HepG2 (cell line): ENCODE measurements at regions not wholly inside any gene's neighbourhood (a gene's known extent, or its start where the extent isn't known, plus 50 kb on each side); places are given as distances from the start of the nearest gene placed in this dataset.
A peak's percentile ranks its signal among the peaks of the same experiment; 100 is the strongest.

ENCODE experiments used
- ATAC-seq: fragments of 200-7000 bp; cut with Tn5 transposase; 3 replicates; pipeline ENCODE4 v1.9.1; 2020; ENCODE audit warnings: mild to moderate bottlenecking, moderate library complexity
- BruUV-seq: library from RNA; stranded (reverse); fragments of 400-500 nt; replicated peaks from 2 replicates; lab custom pipeline; 2021; lab: Mats Ljungman, UMichigan
- CTCF ChIA-PET: fragments of 300-600 bp; formaldehyde crosslinking; extraction: SDS; loops from one replicate; lab custom pipeline; 2021; ENCODE audit warnings: low total read pairs, inconsistent platforms, low intra/inter-chr PET ratio; lab: Yijun Ruan, JAX
- POLR2A ChIA-PET: fragments of 350-600 bp; sonication (Branson Sonifier 250); formaldehyde crosslinking; loops from one replicate; lab custom pipeline; 2020; ENCODE audit warnings: antibody characterized with exemption, inconsistent platforms; lab: Yijun Ruan, JAX
- DNase-seq: peaks from one replicate; pipeline ENCODE4 v3.0.0-alpha.2; 2015; ENCODE audit warnings: low spot score
- FAIRE-seq: peaks from 3 replicates; lab custom pipeline; 2011; peaks lifted over from hg19 to GRCh38; lab: Jason Lieb, UNC
- H2AFZ ChIP-seq: one replicate; pipeline ENCODE4 v1.6.1; 2011; ENCODE audit warnings: low read length, inconsistent platforms
- H3K27ac ChIP-seq: fragments of 300-600 bp; 3 replicates; pipeline ENCODE4 v1.8.0; 2011; ENCODE audit warnings: mixed run types, mild to moderate bottlenecking, mixed read lengths, low read length, inconsistent platforms; ENCODE audit not compliant: insufficient read depth; ENCODE audit errors: extremely low read length
- H3K27me3 ChIP-seq, 2 experiments: fragments of 200-600 bp in 1 of 2; 2 replicates in 1 of 2; 3 replicates in 1 of 2; pipeline versions ENCODE4 v1.6.0 to v1.8.0; 2011; ENCODE audit warnings: low read length in 2 of 2, mild to moderate bottlenecking in 2 of 2, moderate library complexity in 2 of 2, inconsistent platforms in 1 of 2; ENCODE audit not compliant: insufficient read depth in 2 of 2, control insufficient read depth in 1 of 2
- H3K36me3 ChIP-seq, 2 experiments: fragments of 200-600 bp in 1 of 2; replicated peaks in 1 of 2; 2 replicates in 1 of 2; 3 replicates in 1 of 2; pipeline versions ENCODE4 v1.5.1 to v1.8.0; 2011; ENCODE audit warnings: low read length in 2 of 2, inconsistent platforms in 1 of 2; ENCODE audit not compliant: insufficient read depth in 2 of 2, control insufficient read depth in 1 of 2
- H3K4me1 ChIP-seq: 2 replicates; pipeline ENCODE4 v1.5.1; 2012; ENCODE audit warnings: low read length, inconsistent platforms; ENCODE audit not compliant: insufficient read depth
- H3K4me2 ChIP-seq: 2 replicates; pipeline ENCODE4 v1.6.0; 2011; ENCODE audit warnings: low read depth, low read length, inconsistent platforms
- H3K4me3 ChIP-seq, 3 experiments: fragments of 200-600 bp in 1 of 3; sonication (generic), shearing (Covaris generic) in 1 of 3; replicated peaks in 1 of 3; 2 replicates each; pipeline ENCODE4 v1.5.1; 2011 to 2016; ENCODE audit warnings: low read length in 3 of 3, inconsistent platforms in 2 of 3, low read depth in 2 of 3, mild to moderate bottlenecking in 2 of 3, control low read depth in 1 of 3, mixed read lengths in 1 of 3; ENCODE audit not compliant: insufficient read depth in 1 of 3
- H3K79me2 ChIP-seq: one replicate; pipeline ENCODE4 v1.6.1; 2011; ENCODE audit warnings: low read length, inconsistent platforms; ENCODE audit not compliant: insufficient read depth
- H3K9ac ChIP-seq: 2 replicates; pipeline ENCODE4 v1.6.0; 2011; ENCODE audit warnings: mild to moderate bottlenecking, low read depth, low read length, inconsistent platforms; ENCODE audit not compliant: insufficient read depth
- H3K9me3 ChIP-seq: 2 replicates; pipeline ENCODE4 v1.5.1; 2012; ENCODE audit warnings: mild to moderate bottlenecking, low read length
- H4K20me1 ChIP-seq: 2 replicates; pipeline ENCODE4 v1.6.0; 2011; ENCODE audit warnings: inconsistent platforms, mild to moderate bottlenecking, low read length, moderate library complexity; ENCODE audit not compliant: insufficient read depth
- ASH2L ChIP-seq: fragments of 300-600, 200-600 bp; sonication (generic); IDR thresholded peaks from 2 replicates; pipeline ENCODE4 v1.7.0; 2017; ENCODE audit warnings: low read depth, mild to moderate bottlenecking, moderate library complexity, mixed read lengths, low read length; ENCODE audit not compliant: insufficient read length
- CCDC6 ChIP-seq: sonication (generic); formaldehyde crosslinking; IDR thresholded peaks from 2 replicates; pipeline ENCODE4 v1.8.1; 2022; ENCODE audit warnings: mild to moderate bottlenecking, missing genetic modification reagents, moderate library complexity
- CHCHD3 ChIP-seq: sonication (generic); formaldehyde crosslinking; IDR thresholded peaks from 2 replicates; pipeline ENCODE4 v1.8.0; 2022; ENCODE audit warnings: mild to moderate bottlenecking, missing genetic modification reagents, moderate library complexity
- CTCF ChIP-seq: sonication (generic); formaldehyde crosslinking; IDR thresholded peaks from 2 replicates; pipeline ENCODE4 v1.5.0; 2020; ENCODE audit warnings: mild to moderate bottlenecking, missing genetic modification reagents, moderate library complexity
- DMAP1 ChIP-seq: IDR thresholded peaks from 2 replicates; pipeline ENCODE4 v1.6.1; 2016
- FOXO1 ChIP-seq: sonication (generic); formaldehyde crosslinking; IDR thresholded peaks from 2 replicates; pipeline ENCODE4 v1.4.0; 2020; ENCODE audit warnings: missing genetic modification reagents
- HOXA7 ChIP-seq: sonication (generic); formaldehyde crosslinking; IDR thresholded peaks from 2 replicates; pipeline ENCODE4 v1.8.1; 2022; ENCODE audit warnings: mild to moderate bottlenecking, missing genetic modification reagents, moderate library complexity
- HOXA9 ChIP-seq: sonication (generic); formaldehyde crosslinking; IDR thresholded peaks from 2 replicates; pipeline ENCODE4 v1.8.1; 2022; ENCODE audit warnings: missing genetic modification reagents, mild to moderate bottlenecking, moderate library complexity, borderline replicate concordance
- JUND ChIP-seq: sonication (generic); formaldehyde crosslinking; IDR thresholded peaks from 2 replicates; pipeline ENCODE4 v1.8.0; 2022; ENCODE audit warnings: mild to moderate bottlenecking, missing genetic modification reagents
- NFYC ChIP-seq: IDR thresholded peaks from 2 replicates; pipeline ENCODE4 v1.6.1; 2016; ENCODE audit warnings: missing genetic modification reagents, missing compliant biosample characterization
- PAF1 ChIP-seq: IDR thresholded peaks from 2 replicates; pipeline ENCODE4 v1.6.1; 2016; ENCODE audit warnings: missing genetic modification reagents, missing compliant biosample characterization
- RAD21 ChIP-seq: fragments of 450-650 bp; formaldehyde crosslinking; IDR thresholded peaks from 2 replicates; pipeline ENCODE4 v1.5.0; 2020; ENCODE audit warnings: mild to moderate bottlenecking
- SMC3 ChIP-seq: IDR thresholded peaks from 2 replicates; pipeline ENCODE4 v1.6.1; 2011; ENCODE audit warnings: low read length, improper control_type of control experiment
- SP2 ChIP-seq: sonication (generic); formaldehyde crosslinking; IDR thresholded peaks from 2 replicates; pipeline ENCODE4 v1.5.1; 2020; ENCODE audit warnings: mild to moderate bottlenecking, missing genetic modification reagents
- ZFP36L2 ChIP-seq: sonication (generic); formaldehyde crosslinking; IDR thresholded peaks from 2 replicates; pipeline ENCODE4 v1.4.0; 2020; ENCODE audit warnings: missing genetic modification reagents
- ZFP90 ChIP-seq: sonication (generic); formaldehyde crosslinking; IDR thresholded peaks from 2 replicates; pipeline ENCODE4 v1.8.0; 2022; ENCODE audit warnings: missing genetic modification reagents, mild to moderate bottlenecking, inconsistent platforms, borderline replicate concordance
- ZNF382 ChIP-seq: sonication (generic); formaldehyde crosslinking; IDR thresholded peaks from 2 replicates; pipeline ENCODE4 v1.5.0; 2020; ENCODE audit warnings: missing genetic modification reagents, mild to moderate bottlenecking, borderline replicate concordance
- ZNF619 ChIP-seq: sonication (generic); formaldehyde crosslinking; IDR thresholded peaks from 2 replicates; pipeline ENCODE4 v1.4.0; 2020; ENCODE audit warnings: mild to moderate bottlenecking, missing genetic modification reagents
- ZSCAN21 ChIP-seq: sonication (generic); formaldehyde crosslinking; IDR thresholded peaks from 2 replicates; pipeline ENCODE4 v1.8.0; 2022; ENCODE audit warnings: mild to moderate bottlenecking, missing genetic modification reagents, moderate library complexity, borderline replicate concordance
- ZSCAN30 ChIP-seq: sonication (generic); formaldehyde crosslinking; IDR thresholded peaks from 2 replicates; pipeline ENCODE4 v1.5.0; 2020; ENCODE audit warnings: mild to moderate bottlenecking, missing genetic modification reagents
- WGBS: methylation state at CpG from one replicate; pipeline ENCODE4 v1.1.6; 2017; ENCODE audit warnings: low lambda C conversion rate; 5-methylcytosine and 5-hydroxymethylcytosine counted together
- in situ Hi-C: cut with HindIII; loops from 2 replicates; pipeline ENCODE4 v1.10.0; 2017; ENCODE audit warnings: low pct_unique_long_range_greater_than_20kb; ENCODE audit not compliant: extremely low pct_ligation_motif_present
- intact Hi-C: fragments of 100-400 bp; cut with micrococcal nuclease; formaldehyde crosslinking; loops from one replicate; pipeline ENCODE4 v1.10.0; 2022; ENCODE audit not compliant: unreplicated experiment
- TF ChIP-seq, protein P1 (sequence below): IDR thresholded peaks from 2 replicates; pipeline ENCODE4 v1.6.1; 2018; ENCODE audit warnings: missing genetic modification reagents, mild to moderate bottlenecking, missing compliant biosample characterization
- TF ChIP-seq, protein P2 (sequence below): fragments of 450-650 bp; IDR thresholded peaks from 2 replicates; pipeline ENCODE4 v1.6.1; 2016

GRCh38 chr5:13480834-13481233 is 463.7 kb downstream of the DNAH5 start (continued):
- TF ChIP-seq ZSCAN21 (CRISPR knock-in tag) = no peak
- TF ChIP-seq ZNF619 (CRISPR knock-in tag) = no peak
- no peak for TF ChIP-seq RAD21 (CRISPR knock-in tag)
- TF ChIP-seq ASH2L = no peak
- no peak for TF ChIP-seq PAF1 (CRISPR knock-in tag)
- TF ChIP-seq, all 625 proteins: peak for 0

GRCh38 chr5:13478831-13479465 is 465.5 kb downstream of the DNAH5 start:
- no peaks in the 10 kb centered on the region for H3K27me3 ChIP-seq
- no peak overlapping the region for H3K9ac ChIP-seq
- DNase-seq (peak; percentile 24), FAIRE-seq (peak; percentile 47), ATAC-seq (peak; percentile 85)
- H3K36me3 ChIP-seq = no peaks in the 10 kb centered on the region
- WGBS = 17% methylated on average over 9 of the region's 9 CpGs
- H3K4me3 ChIP-seq = no peak overlapping the region
- ChIA-PET CTCF (no interaction called here), POLR2A (no interaction called here)
- no peak overlapping the region for H3K4me2 ChIP-seq
- in situ Hi-C loops = no loop called here
- H2AFZ ChIP-seq = no peak overlapping the region
- no peaks in the 10 kb centered on the region for H4K20me1 ChIP-seq
- H3K27ac ChIP-seq = no peak overlapping the region
- no TSS peak for BruUV-seq
- no peaks in the 10 kb centered on the region for H3K4me1 ChIP-seq
- H3K9me3 ChIP-seq = no peaks in the 10 kb centered on the region
- intact Hi-C loops = loop anchor here (1.0 to 5.0 kb wide), 2 partner anchors 774 to 1187 kb away; no protein-coding TSS in a partner anchor
- no peaks in the 10 kb centered on the region for H3K79me2 ChIP-seq
- TF ChIP-seq ZNF382 (CRISPR knock-in tag) (no peak), NFYC (CRISPR knock-in tag) (no peak), DMAP1 (no peak), SP2 (CRISPR knock-in tag) (no peak), JUND (no peak), CCDC6 (no peak), CHCHD3 (no peak), ZFP36L2 (CRISPR knock-in tag) (no peak), HOXA9 (CRISPR knock-in tag) (no peak), SMC3 (0 out of 2 replicates have a peak, but pooled peaks have one; percentile 25), FOXO1 (CRISPR knock-in tag) (no peak), ZSCAN30 (CRISPR knock-in tag) (no peak), ZFP90 (CRISPR knock-in tag) (no peak), CTCF (CRISPR knock-in tag) (peak; percentile 52), HOXA7 (CRISPR knock-in tag) (no peak)
- TF ChIP-seq, protein P1, sequence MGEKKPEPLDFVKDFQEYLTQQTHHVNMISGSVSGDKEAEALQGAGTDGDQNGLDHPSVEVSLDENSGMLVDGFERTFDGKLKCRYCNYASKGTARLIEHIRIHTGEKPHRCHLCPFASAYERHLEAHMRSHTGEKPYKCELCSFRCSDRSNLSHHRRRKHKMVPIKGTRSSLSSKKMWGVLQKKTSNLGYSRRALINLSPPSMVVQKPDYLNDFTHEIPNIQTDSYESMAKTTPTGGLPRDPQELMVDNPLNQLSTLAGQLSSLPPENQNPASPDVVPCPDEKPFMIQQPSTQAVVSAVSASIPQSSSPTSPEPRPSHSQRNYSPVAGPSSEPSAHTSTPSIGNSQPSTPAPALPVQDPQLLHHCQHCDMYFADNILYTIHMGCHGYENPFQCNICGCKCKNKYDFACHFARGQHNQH (CRISPR knock-in tag) = no peak
- TF ChIP-seq, protein P2, sequence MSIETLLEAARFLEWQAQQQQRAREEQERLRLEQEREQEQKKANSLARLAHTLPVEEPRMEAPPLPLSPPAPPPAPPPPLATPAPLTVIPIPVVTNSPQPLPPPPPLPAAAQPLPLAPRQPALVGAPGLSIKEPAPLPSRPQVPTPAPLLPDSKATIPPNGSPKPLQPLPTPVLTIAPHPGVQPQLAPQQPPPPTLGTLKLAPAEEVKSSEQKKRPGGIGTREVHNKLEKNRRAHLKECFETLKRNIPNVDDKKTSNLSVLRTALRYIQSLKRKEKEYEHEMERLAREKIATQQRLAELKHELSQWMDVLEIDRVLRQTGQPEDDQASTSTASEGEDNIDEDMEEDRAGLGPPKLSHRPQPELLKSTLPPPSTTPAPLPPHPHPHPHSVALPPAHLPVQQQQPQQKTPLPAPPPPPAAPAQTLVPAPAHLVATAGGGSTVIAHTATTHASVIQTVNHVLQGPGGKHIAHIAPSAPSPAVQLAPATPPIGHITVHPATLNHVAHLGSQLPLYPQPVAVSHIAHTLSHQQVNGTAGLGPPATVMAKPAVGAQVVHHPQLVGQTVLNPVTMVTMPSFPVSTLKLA = no peak
